ENCODE measurements at regions not wholly inside any gene's neighbourhood (a gene's known extent, or its start where the extent isn't known, plus 50 kb on each side); places are given as distances from the start of the nearest gene placed in this dataset.

DNA sequence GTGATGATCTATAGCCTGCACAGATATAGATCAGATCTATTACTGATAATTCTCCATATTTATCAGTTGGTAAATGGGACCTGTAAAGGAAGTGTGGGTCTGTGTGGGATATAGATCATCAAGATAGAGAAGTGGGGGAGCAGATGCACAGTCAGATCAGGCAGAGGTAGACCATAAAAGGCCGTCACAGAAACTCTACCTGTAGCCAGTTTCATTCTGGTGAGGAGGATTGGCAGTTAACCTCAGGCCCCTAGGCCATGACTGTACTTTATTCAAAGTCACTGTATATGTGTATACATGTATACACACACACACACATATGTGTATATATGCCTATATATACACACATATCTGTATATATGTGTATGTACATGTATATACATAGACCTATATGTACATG is 69.1 kb downstream of the ADM start:
- H3K56ac ChIP-seq (replicated peaks; ENCODE audit: insufficient read length, low read depth, low read length) = no peak overlapping the region
- WGBS, 2 experiments (ENCODE audit: extremely low coverage in 1 of 2, insufficient coverage in 1 of 2, insufficient read length in 1 of 2, insufficient replicate concordance in 2 of 2, low coverage in 1 of 2, low lambda C conversion rate in 2 of 2, missing lambda C conversion rate in 1 of 2) = 87% methylated on average over 1 of the region's 1 CpG; no CpG with 5 or more reads in 1 of the 2 experiments
- H3K23me2 ChIP-seq (ENCODE audit: low read depth, low read length) = no peaks in the 10 kb centered on the region
- no peak overlapping the region for H3K4ac ChIP-seq (replicated peaks; ENCODE audit: insufficient read length, low read depth, low read length)
- no peaks in the 10 kb centered on the region for H3K79me1 ChIP-seq (ENCODE audit: low read depth, low read length)
- H2AFZ ChIP-seq (ENCODE audit: low read length) = no peak overlapping the region
- no peaks in the 10 kb centered on the region for H4K20me1 ChIP-seq (replicated peaks in 1 of 2; ENCODE audit: control insufficient read depth in 1 of 2, insufficient read depth in 2 of 2, low read length in 2 of 2)
- no peak overlapping the region for H2BK12ac ChIP-seq (ENCODE audit: low read depth, low read length)
- no peak overlapping the region for H4K5ac ChIP-seq (ENCODE audit: insufficient read length, low read depth, low read length)
- no peak for DNase-seq (ENCODE audit: low read depth in 1 of 2, low spot score in 2 of 2)
- H3K4me1 ChIP-seq (replicated peaks in 1 of 4; ENCODE audit: control insufficient read depth in 3 of 4, insufficient read depth in 4 of 4, low read length in 3 of 4) = no peaks in the 10 kb centered on the region
- no peaks in the 10 kb centered on the region for H3K36me3 ChIP-seq (ENCODE audit: control insufficient read depth in 2 of 4, insufficient read depth in 4 of 4, low read length in 3 of 4)
- no peaks in the 10 kb centered on the region for H3K27me3 ChIP-seq (replicated peaks in 1 of 4; ENCODE audit: control insufficient read depth in 3 of 4, extremely low read depth in 1 of 4, insufficient read depth in 3 of 4, low read length in 3 of 4)
- H3K9me3 ChIP-seq (ENCODE audit: insufficient read depth in 2 of 2, low read depth in 1 of 2, low read length in 1 of 2) = 0 out of 4 replicates have a peak, but pooled peaks cover 0 to 3% of the 10 kb centered on the region in 2 experiments
- H3K9ac ChIP-seq (replicated peaks in 1 of 4; ENCODE audit: extremely low read depth in 1 of 4, low read depth in 3 of 4, low read length in 3 of 4) = no peak overlapping the region
- no peak for TF ChIP-seq RXRA (IDR thresholded peaks at IDR 0.05; ENCODE audit: insufficient read depth, low read depth, low read length)
- no peak for TF ChIP-seq POLR2A (IDR thresholded peaks at IDR 0.05; ENCODE audit: control extremely low read depth in 1 of 2, low read depth in 2 of 2, low read length in 2 of 2)
- TF ChIP-seq GABPA (IDR thresholded peaks at IDR 0.05; ENCODE audit: borderline replicate concordance, insufficient read depth, low read length) = no peak
- TF ChIP-seq NRF1 (IDR thresholded peaks at IDR 0.05; ENCODE audit: low read depth, low read length) = no peak
- TF ChIP-seq SAP30 (IDR thresholded peaks at IDR 0.05; ENCODE audit: insufficient read depth, insufficient replicate concordance, low read length) = no peak
- TF ChIP-seq ASH2L (IDR thresholded peaks at IDR 0.05; ENCODE audit: low read length) = no peak
- no peak for TF ChIP-seq TAF7 (optimal IDR thresholded peaks at IDR 0.05; ENCODE audit: borderline replicate concordance, low read depth, low read length)
- no peak for TF ChIP-seq TAF1 (IDR thresholded peaks at IDR 0.05; ENCODE audit: low read depth, low read length)
- no peak overlapping the region for H3K14ac ChIP-seq (ENCODE audit: insufficient read length)
- FAIRE-seq = no peak
- no peak overlapping the region for H2BK5ac ChIP-seq (ENCODE audit: low read depth, low read length)
- no peak overlapping the region for H3K27ac ChIP-seq (ENCODE audit: low read depth, low read length)
- no peak overlapping the region for H2BK15ac ChIP-seq (ENCODE audit: low read length)
- H3K79me2 ChIP-seq (ENCODE audit: control insufficient read depth in 1 of 2, insufficient read depth in 2 of 2, low read length in 2 of 2) = no peaks in the 10 kb centered on the region
- H2BK120ac ChIP-seq (replicated peaks; ENCODE audit: low read depth, low read length) = no peak overlapping the region
- CTCF ChIA-PET (ENCODE audit: partially characterized antibody) = no interaction called here
- H3K18ac ChIP-seq (ENCODE audit: extremely low read depth, low read length) = no peak overlapping the region
- H4K91ac ChIP-seq (replicated peaks; ENCODE audit: insufficient read length, low read length) = no peak overlapping the region
- H2BK20ac ChIP-seq (ENCODE audit: low read length) = no peak overlapping the region
- POLR2A ChIA-PET (ENCODE audit: partially characterized antibody) = no interaction called here
- H4K8ac ChIP-seq (ENCODE audit: extremely low read depth, insufficient read depth, low read length) = no peak overlapping the region
- no peak overlapping the region for H3K23ac ChIP-seq (ENCODE audit: insufficient read length)
- H3K4me2 ChIP-seq (ENCODE audit: insufficient read depth in 1 of 2, low read depth in 2 of 2, low read length in 2 of 2) = no peak overlapping the region
- no peak overlapping the region for H3K4me3 ChIP-seq (ENCODE audit: extremely low read depth in 1 of 4, insufficient read depth in 2 of 4, low read depth in 3 of 4, low read length in 4 of 4)
- H2AK5ac ChIP-seq (ENCODE audit: low read depth, low read length) = no peak overlapping the region
